ENCODE measurements at regions not wholly inside any gene's neighbourhood (a gene's known extent, or its start where the extent isn't known, plus 50 kb on each side); places are given as distances from the start of the nearest gene placed in this dataset.
A peak's percentile ranks its signal among the peaks of the same experiment; 100 is the strongest.

DNA sequence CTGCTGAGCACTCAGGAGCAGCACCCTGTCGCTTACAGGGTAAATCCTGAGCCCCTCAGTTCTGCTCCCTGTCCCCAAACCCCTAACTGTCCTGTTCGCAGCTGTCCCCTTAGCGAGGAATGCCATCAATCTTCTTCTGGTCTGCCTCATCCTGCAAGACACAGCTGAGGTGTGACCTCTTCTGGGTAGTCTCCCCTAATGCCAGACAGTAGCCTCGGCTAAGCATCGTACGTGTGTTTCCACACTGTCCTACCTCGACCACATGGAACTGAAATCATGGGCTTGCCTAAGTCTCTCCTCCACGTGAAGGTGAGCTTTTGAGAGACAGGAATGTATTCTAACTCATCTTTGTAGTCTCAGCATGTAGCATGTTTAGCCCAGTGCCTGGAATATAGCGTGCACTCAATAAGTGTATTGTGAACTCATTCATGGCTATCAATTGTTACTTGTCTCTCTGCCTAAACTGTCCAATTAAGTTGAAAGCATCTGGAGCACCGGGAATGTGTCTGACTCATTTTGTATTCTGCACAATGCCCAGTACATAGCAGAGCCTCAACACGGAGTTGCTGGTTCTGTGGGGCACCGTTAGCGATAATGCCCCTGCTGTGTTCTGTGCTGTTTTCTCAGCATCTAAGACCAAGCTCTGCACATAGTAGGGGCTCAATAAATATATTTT, 90.2 kb downstream of the HES1 start:
- Histone ChIP-seq H3K27me3 (peaks cover 4% of the 10 kb centered on the region), H3K79me2 (ENCODE audit: low read depth) (no peaks in the 10 kb centered on the region), H3K36me3 (no peaks in the 10 kb centered on the region), H3K4me3 (no peak overlapping the region), H3K4me2 (no peak overlapping the region), H3K4me1 (peaks cover 14% of the 10 kb centered on the region), H3K9me3 (ENCODE audit: low read depth) (no peaks in the 10 kb centered on the region), H2AFZ (replicated peaks) (no peak overlapping the region), H3K9ac (no peak overlapping the region), H4K20me1 (ENCODE audit: low read depth) (no peaks in the 10 kb centered on the region), H3K27ac (no peak overlapping the region), H3F3A (ENCODE audit: low read depth) (no peaks in the 10 kb centered on the region)
- Mint-ChIP-seq H3K27ac (no peak overlapping the region), H3K27me3 (ENCODE audit: insufficient read depth, low read depth) (peaks cover 16% of the 10 kb centered on the region), H3K4me3 (no peak overlapping the region), H3K9me3 (peaks cover 9% of the 10 kb centered on the region), H3K4me1 (peaks cover 18% of the 10 kb centered on the region), H3K36me3 (peaks cover 1% of the 10 kb centered on the region)
- no peak for DNase-seq (ENCODE audit: low spot score)
- TF ChIP-seq EZH2phosphoT487 (IDR thresholded peaks at IDR 0.05) = no peak
- TF ChIP-seq EZH2 (IDR thresholded peaks at IDR 0.05) = no peak
- TF ChIP-seq, protein P1, sequence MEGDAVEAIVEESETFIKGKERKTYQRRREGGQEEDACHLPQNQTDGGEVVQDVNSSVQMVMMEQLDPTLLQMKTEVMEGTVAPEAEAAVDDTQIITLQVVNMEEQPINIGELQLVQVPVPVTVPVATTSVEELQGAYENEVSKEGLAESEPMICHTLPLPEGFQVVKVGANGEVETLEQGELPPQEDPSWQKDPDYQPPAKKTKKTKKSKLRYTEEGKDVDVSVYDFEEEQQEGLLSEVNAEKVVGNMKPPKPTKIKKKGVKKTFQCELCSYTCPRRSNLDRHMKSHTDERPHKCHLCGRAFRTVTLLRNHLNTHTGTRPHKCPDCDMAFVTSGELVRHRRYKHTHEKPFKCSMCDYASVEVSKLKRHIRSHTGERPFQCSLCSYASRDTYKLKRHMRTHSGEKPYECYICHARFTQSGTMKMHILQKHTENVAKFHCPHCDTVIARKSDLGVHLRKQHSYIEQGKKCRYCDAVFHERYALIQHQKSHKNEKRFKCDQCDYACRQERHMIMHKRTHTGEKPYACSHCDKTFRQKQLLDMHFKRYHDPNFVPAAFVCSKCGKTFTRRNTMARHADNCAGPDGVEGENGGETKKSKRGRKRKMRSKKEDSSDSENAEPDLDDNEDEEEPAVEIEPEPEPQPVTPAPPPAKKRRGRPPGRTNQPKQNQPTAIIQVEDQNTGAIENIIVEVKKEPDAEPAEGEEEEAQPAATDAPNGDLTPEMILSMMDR (IDR thresholded peaks at IDR 0.05) = no peak

DNA sequence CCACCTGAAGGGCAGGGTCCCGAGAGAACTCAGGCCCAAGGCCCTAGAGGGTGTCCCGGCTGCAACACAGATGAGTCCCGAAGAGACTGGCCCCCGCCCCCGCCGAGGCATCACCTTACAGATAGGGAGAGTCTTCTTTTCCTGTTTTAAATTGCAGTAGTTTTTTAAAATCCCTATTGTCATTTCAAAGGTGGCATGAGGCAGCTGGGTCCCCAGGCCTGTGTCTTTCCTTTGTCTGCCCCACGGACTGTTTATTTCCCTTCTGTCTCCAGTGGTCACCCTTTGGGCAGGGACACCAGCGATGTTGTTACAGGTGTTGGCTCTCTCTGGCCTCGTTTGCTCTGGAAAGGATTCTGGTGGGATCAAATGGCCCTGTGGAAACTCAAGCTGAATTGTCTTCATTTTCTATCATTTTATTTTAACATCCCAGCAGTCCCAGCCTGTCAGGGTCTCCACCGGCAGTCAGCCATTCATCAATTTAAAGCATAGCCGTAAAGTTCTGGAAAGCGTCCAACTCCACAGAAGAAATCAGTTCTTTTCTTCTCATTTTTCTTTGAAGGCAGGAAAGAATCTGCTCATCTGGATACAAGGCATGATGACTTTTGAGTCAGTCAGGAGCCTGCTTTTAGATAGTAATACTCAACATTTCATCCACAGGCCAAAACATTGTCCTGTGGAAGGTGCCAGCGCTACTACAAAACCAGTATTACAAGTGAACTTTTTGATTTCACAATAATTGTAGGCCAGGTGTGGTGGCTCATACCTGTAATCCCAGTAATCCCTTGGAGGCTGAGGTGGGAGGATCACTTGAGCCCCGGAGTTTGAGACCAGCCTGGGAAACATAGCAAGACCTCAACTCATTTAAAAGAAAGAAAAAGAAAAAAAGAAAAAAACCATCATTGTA, 96.2 kb downstream of the HES1 start:
- no peaks in the 10 kb centered on the region for H3K79me2 ChIP-seq (ENCODE audit: low read depth)
- H3K4me3 ChIP-seq = no peak overlapping the region
- no peaks in the 10 kb centered on the region for H3K9me3 ChIP-seq (ENCODE audit: low read depth)
- H3K9ac ChIP-seq = no peak overlapping the region
- no peak overlapping the region for H3K4me3 Mint-ChIP-seq
- H3K4me1 ChIP-seq = peaks cover 9% of the 10 kb centered on the region
- no peak overlapping the region for H3K27ac ChIP-seq
- no peaks in the 10 kb centered on the region for H3K27me3 ChIP-seq
- H3K4me1 Mint-ChIP-seq = peaks cover 4% of the 10 kb centered on the region
- H3K9me3 Mint-ChIP-seq = peaks cover 6% of the 10 kb centered on the region
- H3K4me2 ChIP-seq = no peak overlapping the region
- H3K36me3 Mint-ChIP-seq = no peaks in the 10 kb centered on the region
- no peaks in the 10 kb centered on the region for H3K36me3 ChIP-seq
- H3K27me3 Mint-ChIP-seq (ENCODE audit: insufficient read depth, low read depth) = peaks cover 16% of the 10 kb centered on the region
- peaks cover 2% of the 10 kb centered on the region for H3F3A ChIP-seq (ENCODE audit: low read depth)
- H2AFZ ChIP-seq (replicated peaks) = peak overlapping the region; percentile 88
- no peak for DNase-seq (ENCODE audit: low spot score)
- no peak overlapping the region for H3K27ac Mint-ChIP-seq
- no peaks in the 10 kb centered on the region for H4K20me1 ChIP-seq (ENCODE audit: low read depth)
- TF ChIP-seq, protein P1 (IDR thresholded peaks at IDR 0.05) = no peak
- TF ChIP-seq EZH2phosphoT487 (IDR thresholded peaks at IDR 0.05) (no peak), EZH2 (IDR thresholded peaks at IDR 0.05) (no peak)

DNA sequence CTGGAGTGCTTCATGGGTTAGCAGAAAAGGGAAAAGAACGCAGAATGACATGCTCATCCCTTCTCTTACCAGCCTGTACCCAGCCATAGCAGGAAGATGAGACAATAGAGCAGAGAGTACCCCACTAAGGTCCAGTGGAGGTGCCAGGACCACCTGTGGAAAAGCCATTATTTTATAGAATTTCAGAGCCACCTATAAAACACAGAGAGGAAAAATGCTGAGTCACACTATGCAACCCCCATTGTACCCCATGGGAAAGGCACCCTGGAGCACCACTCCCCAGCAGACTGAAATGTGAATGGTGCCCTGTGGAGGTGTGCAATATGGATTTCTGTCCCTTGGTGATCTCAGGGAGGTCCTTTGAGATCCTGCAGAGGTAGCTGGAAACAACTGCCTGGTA, 97.2 kb downstream of the HES1 start:
- no peak overlapping the region for H3K9ac ChIP-seq

More for the DNA sequence above, 97.2 kb downstream of the HES1 start:
- DNase-seq (ENCODE audit: low spot score) = no peak
- no peaks in the 10 kb centered on the region for H4K20me1 ChIP-seq (ENCODE audit: low read depth)
- TF ChIP-seq EZH2 (IDR thresholded peaks at IDR 0.05) (no peak), EZH2phosphoT487 (IDR thresholded peaks at IDR 0.05) (no peak)
- TF ChIP-seq, protein P1 (IDR thresholded peaks at IDR 0.05) = no peak
- peaks cover 2% of the 10 kb centered on the region for H3F3A ChIP-seq (ENCODE audit: low read depth)
- Mint-ChIP-seq H3K27me3 (ENCODE audit: insufficient read depth, low read depth) (peaks cover 13% of the 10 kb centered on the region), H3K27ac (no peak overlapping the region), H3K9me3 (peaks cover 12% of the 10 kb centered on the region), H3K4me1 (peaks cover 4% of the 10 kb centered on the region), H3K4me3 (no peak overlapping the region), H3K36me3 (no peaks in the 10 kb centered on the region)
- H3K79me2 ChIP-seq (ENCODE audit: low read depth) = no peaks in the 10 kb centered on the region
- H2AFZ ChIP-seq (replicated peaks) = no peak overlapping the region
- H3K4me3 ChIP-seq = no peak overlapping the region
- no peak overlapping the region for H3K27ac ChIP-seq
- no peak overlapping the region for H3K4me2 ChIP-seq
- H3K4me1 ChIP-seq = peaks cover 9% of the 10 kb centered on the region
- no peaks in the 10 kb centered on the region for H3K9me3 ChIP-seq (ENCODE audit: low read depth)
- no peaks in the 10 kb centered on the region for H3K36me3 ChIP-seq
- no peaks in the 10 kb centered on the region for H3K27me3 ChIP-seq

All from neural progenitor cell (in vitro differentiated cells).